SJSA1 (cell line): ENCODE measurements at regions not wholly inside any gene's neighbourhood (a gene's known extent, or its start where the extent isn't known, plus 50 kb on each side); places are given as distances from the start of the nearest gene placed in this dataset.

ENCODE experiments used
- DNase-seq, 2 experiments: peaks; one replicate each; pipeline ENCODE4 v3.0.0-alpha.2; 2015 to 2020; ENCODE audit warnings: low spot score in 2 of 2, low read depth in 1 of 2
- H3K27ac ChIP-seq: fragments of 250-450 bp; sonication (Bioruptor Pico); 2 replicates; pipeline ENCODE4 v1.5.1; 2020; ENCODE audit warnings: mild to moderate bottlenecking, moderate library complexity
- H3K27me3 ChIP-seq: fragments of 250-450 bp; sonication (Bioruptor Pico); replicated peaks from 2 replicates; pipeline ENCODE4 v1.5.1; 2020; ENCODE audit warnings: mild to moderate bottlenecking, moderate library complexity
- H3K36me3 ChIP-seq: fragments of 250-450 bp; sonication (Bioruptor Pico); 2 replicates; pipeline ENCODE4 v1.5.1; 2020; ENCODE audit warnings: mild to moderate bottlenecking
- H3K4me1 ChIP-seq: fragments of 250-450 bp; sonication (Bioruptor Pico); replicated peaks from 2 replicates; pipeline ENCODE4 v1.6.1; 2021; ENCODE audit warnings: mild to moderate bottlenecking
- H3K4me3 ChIP-seq: fragments of 250-450 bp; sonication (Bioruptor Pico); 2 replicates; pipeline ENCODE4 v1.5.1; 2020; ENCODE audit warnings: mild to moderate bottlenecking
- H3K9me3 ChIP-seq: fragments of 250-450 bp; sonication (Bioruptor Pico); replicated peaks from 2 replicates; pipeline ENCODE4 v1.5.1; 2020; ENCODE audit warnings: mild to moderate bottlenecking

DNA sequence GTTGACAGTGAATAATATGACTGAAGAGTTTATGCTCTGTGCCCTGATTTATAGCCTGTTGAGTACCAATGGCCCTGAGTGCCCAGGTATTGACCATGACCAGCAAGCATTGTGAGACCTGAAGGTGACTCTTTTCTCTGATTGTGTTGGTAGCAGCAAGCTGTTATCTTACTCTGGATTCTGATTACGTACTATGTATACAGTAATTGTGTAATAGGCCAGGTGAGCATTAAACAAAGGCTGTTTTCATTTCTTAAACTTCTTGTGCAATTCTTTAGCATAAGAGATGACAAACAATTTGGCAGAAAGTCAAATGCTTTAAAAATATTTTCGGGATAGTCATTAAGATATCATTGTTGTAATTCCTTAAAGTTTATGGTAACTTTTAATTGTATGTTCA, 111.7 kb upstream of the PTPRK start:
- H3K27me3 ChIP-seq = no peaks in the 10 kb centered on the region
- peaks cover 4% of the 10 kb centered on the region; the same call in 1 of the 2 replicates for H3K4me1 ChIP-seq
- no peak overlapping the region for H3K27ac ChIP-seq
- DNase-seq = no peak
- no peak overlapping the region for H3K4me3 ChIP-seq
- H3K9me3 ChIP-seq = no peaks in the 10 kb centered on the region
- H3K36me3 ChIP-seq = no peaks in the 10 kb centered on the region

DNA sequence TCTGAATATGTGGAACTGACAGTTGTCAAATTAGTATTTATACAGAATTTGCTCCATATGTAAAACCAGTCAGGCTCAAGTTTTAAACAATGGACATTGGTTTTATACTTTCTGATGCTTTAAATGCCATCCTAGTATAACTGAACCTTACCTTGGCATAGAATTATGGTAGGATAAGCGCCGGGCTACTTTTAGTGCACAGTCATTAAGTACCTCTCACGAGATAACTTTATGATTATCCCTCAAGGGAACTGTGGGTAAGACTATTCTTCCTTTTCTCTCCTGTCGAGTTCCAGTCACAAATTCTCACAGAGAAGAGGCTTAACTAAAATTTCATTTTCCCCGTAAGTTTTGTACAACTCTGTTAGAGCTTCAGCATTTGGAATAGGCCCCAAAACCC, 110.6 kb upstream of the PTPRK start:
- Histone ChIP-seq H3K27ac (no peak overlapping the region), H3K36me3 (no peaks in the 10 kb centered on the region), H3K4me3 (no peak overlapping the region), H3K27me3 (no peaks in the 10 kb centered on the region), H3K9me3 (no peaks in the 10 kb centered on the region), H3K4me1 (no peaks in the 10 kb centered on the region)
- DNase-seq = no peak

DNA sequence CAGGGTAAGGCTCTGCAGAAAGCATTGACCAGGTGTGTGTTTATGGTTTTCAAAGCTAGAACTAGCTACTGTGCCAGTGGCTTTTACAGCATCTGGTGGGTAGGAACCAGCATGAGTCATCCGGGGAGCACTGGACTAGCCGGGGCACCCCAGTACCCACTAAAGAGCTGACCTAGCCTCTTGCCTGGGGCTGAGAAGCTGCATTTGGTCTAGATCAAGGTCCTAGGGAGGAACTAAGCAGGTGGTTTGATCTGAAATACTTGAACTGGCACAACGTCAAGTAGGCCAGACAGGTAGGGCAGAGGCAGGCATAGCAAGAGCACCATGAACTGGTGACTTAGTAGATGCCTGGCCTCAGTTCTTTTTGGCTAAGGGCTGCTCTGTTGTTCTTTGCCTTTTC, 109.8 kb upstream of the PTPRK start:
- DNase-seq = no peak

DNA sequence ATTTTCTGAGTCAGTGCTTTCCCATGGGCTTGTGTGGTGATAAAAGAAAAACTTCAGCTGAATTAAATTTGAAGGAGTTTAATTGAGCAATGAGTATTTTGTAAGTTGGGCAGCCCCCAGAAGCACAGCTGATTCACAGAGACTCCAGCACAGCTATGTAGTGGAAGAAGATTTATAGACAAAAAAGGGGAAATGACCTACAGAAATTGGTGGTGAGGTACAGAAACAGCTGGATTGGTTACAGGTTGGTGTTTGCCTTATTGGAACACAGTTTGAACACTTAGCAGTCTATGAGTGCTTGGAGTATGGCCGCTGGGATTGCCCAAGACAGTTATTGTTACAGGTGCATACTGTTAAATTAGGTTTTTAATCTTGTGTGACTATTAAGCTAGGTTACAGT, 96.9 kb upstream of the PTPRK start:
- Histone ChIP-seq H3K4me3 (no peak overlapping the region), H3K9me3 (no peaks in the 10 kb centered on the region), H3K27ac (no peak overlapping the region), H3K4me1 (peaks cover 3% of the 10 kb centered on the region; the same call in 1 of the 2 replicates), H3K27me3 (no peaks in the 10 kb centered on the region), H3K36me3 (no peaks in the 10 kb centered on the region)
- no peak for DNase-seq

More for the DNA sequence above, 109.8 kb upstream of the PTPRK start:
- Histone ChIP-seq H3K36me3 (no peaks in the 10 kb centered on the region), H3K9me3 (no peaks in the 10 kb centered on the region), H3K27ac (no peak overlapping the region), H3K4me3 (no peak overlapping the region), H3K27me3 (no peaks in the 10 kb centered on the region), H3K4me1 (no peaks in the 10 kb centered on the region)

DNA sequence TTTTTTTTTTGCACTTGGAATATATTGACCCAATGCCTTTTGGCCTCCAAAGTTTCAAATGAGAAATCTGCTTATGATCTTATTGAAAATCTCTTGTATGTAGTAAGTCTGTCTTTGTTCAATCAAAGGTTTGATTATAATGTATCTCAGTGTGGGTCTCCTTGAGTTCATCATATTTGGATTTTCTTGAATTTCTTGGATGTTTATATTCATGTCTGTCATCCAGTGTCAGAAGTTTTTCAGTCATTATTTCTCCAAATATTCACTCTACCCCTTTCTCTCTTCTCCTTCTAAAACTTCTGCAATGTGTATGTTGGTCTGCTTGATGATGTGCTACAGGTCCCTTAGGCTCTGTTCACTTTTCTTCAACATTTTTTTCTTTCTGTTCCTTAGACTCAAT, 95.9 kb upstream of the PTPRK start:
- Histone ChIP-seq H3K27ac (no peak overlapping the region), H3K27me3 (no peaks in the 10 kb centered on the region), H3K4me3 (no peak overlapping the region), H3K9me3 (no peaks in the 10 kb centered on the region), H3K36me3 (no peaks in the 10 kb centered on the region), H3K4me1 (no peaks in the 10 kb centered on the region)
- DNase-seq = no peak

DNA sequence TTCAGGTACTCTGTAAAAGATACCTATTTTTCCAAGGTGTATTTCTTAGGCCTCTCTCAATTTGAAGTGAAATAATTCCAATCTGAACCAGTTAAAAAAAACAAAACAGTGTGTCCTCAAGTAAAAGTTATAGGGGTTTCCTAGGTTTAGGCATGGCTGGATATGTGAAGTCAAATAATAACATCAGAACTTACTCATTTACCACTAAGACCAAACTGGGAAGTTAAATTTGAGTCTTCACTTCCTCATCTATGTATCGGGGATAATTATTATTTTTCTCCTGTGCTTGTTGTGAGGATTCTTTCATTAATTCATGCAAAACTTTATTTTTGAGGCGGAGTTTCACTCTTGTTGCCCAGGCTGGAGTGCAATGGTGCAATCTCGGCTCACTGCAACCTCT, 86.2 kb upstream of the PTPRK start:
- Histone ChIP-seq H3K36me3 (no peaks in the 10 kb centered on the region), H3K27me3 (no peaks in the 10 kb centered on the region), H3K4me3 (no peak overlapping the region), H3K27ac (no peak overlapping the region), H3K4me1 (no peaks in the 10 kb centered on the region), H3K9me3 (no peaks in the 10 kb centered on the region)
- no peak for DNase-seq

DNA sequence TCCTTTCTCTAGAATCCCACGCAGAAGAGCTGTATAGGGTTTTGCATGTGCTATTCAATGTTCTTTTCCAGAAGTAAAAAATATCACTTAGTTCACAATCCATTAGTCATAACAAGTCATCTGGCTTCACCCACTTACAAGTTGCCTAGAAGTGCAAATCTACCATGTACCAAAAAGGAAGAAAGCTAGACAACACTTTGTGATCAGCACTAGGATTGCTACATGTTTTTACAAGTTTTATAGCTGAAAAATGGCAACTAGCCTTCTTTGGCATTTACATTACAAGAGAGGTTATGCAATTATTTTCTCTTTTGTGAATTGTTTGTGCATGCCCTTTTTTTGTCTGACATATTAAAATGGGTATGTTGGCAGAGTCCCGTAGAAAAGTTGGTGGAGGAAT, 85.6 kb upstream of the PTPRK start:
- Histone ChIP-seq H3K27me3 (no peaks in the 10 kb centered on the region), H3K4me3 (no peak overlapping the region), H3K9me3 (no peaks in the 10 kb centered on the region), H3K36me3 (no peaks in the 10 kb centered on the region), H3K4me1 (peaks cover 5% of the 10 kb centered on the region), H3K27ac (no peak overlapping the region)
- no peak for DNase-seq

DNA sequence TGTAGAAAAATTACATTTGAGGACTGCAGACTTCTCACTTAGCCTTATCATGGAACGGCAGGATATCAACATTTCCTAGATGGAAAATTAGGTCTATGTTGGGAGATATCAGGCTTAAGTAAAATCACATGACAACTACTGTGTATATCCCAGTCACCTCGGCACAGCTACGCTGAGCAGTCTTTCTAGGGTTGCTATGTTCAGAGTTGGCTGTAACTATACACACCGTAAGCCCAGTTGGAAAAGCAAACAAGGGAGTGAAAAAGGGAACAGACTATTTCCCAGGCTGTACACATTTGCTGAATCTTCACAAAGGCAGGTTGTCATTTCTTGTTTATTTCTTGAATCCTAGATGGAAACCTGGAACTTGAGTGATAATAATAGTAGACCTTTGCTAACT, 80.7 kb upstream of the PTPRK start:
- H3K4me3 ChIP-seq = no peak overlapping the region
- peaks cover 30% of the 10 kb centered on the region for H3K4me1 ChIP-seq
- H3K9me3 ChIP-seq = no peaks in the 10 kb centered on the region
- peak in 1 of 2 experiments; percentile 14 for DNase-seq
- H3K27ac ChIP-seq = peak overlapping the region; percentile 87
- no peaks in the 10 kb centered on the region for H3K36me3 ChIP-seq
- no peaks in the 10 kb centered on the region for H3K27me3 ChIP-seq

DNA sequence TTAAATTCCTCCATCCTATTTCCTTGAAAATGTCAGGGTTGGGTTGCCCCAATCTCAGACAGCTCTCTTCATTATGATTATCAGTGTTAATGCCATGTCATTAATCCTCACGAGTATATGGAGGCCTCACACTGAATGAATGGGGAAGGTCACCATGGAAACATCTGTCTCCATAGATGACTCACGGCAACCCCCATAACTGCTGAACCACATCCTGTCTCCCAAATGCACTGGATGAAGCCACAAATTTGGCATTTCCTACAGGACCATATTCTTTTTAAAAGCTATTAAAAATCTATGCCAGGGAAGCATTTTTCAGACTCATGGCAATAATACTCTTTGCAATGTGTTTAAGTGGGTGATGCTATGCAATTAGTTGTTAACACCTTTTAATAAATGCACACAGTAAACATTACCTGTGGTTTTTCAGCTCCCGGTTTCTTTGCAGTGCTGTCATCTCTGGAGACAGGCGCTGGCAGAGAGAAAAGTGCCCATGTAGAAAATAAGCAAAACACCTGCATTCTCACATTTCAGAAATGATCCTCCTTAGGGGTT, 80.1 kb upstream of the PTPRK start:
- Histone ChIP-seq H3K4me1 (peaks cover 30% of the 10 kb centered on the region), H3K36me3 (no peaks in the 10 kb centered on the region), H3K27me3 (no peaks in the 10 kb centered on the region), H3K9me3 (no peaks in the 10 kb centered on the region), H3K4me3 (no peak overlapping the region), H3K27ac (peak overlapping the region; percentile 87)
- DNase-seq = peak; percentile 73 to 78

DNA sequence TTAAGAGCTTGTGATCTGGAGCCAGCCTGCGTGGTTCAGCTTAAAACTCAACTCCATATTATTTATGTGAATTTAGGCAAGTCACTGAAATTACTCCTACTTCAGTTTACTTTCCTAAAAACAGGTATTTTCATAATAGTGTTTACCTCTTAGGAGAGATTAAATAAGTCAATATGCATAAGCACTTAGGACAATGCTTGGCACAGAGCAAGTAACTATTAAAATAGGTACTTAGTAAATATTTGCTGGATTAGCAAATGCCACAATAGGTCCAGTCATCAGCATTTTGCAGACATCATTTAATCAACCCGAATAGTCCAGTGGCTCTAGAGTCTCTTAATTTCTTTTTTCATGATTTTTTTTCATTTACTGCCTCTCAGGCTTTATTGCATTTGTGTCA, 78.6 kb upstream of the PTPRK start:
- peaks cover 30% of the 10 kb centered on the region for H3K4me1 ChIP-seq
- no peaks in the 10 kb centered on the region for H3K27me3 ChIP-seq
- no peak for DNase-seq
- no peak overlapping the region for H3K4me3 ChIP-seq
- peak overlapping the region; percentile 87; the same call in 1 of the 2 replicates for H3K27ac ChIP-seq
- no peaks in the 10 kb centered on the region for H3K9me3 ChIP-seq
- no peaks in the 10 kb centered on the region for H3K36me3 ChIP-seq

DNA sequence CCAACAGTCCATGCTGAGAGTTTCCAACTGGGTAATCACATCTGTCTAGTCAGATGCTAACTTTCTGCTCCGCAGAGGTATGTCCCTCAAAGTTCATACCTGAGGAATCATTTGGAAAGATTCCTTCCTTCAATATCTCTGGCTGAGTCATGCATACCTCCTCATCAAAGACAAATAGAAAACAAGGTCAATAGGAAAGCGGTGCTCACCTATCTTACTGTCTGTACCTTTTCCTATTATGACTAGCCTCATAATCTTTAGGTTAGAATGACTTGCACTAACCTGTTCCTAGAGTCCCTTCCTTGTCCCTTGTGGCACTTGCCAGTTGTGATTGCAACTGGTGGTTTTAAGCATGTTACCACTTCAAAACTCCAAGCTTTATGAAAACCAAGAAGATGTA, 78.2 kb upstream of the PTPRK start:
- Histone ChIP-seq H3K27me3 (no peaks in the 10 kb centered on the region), H3K4me1 (peaks cover 30% of the 10 kb centered on the region), H3K9me3 (no peaks in the 10 kb centered on the region), H3K27ac (no peak overlapping the region), H3K36me3 (no peaks in the 10 kb centered on the region), H3K4me3 (no peak overlapping the region)
- no peak for DNase-seq

DNA sequence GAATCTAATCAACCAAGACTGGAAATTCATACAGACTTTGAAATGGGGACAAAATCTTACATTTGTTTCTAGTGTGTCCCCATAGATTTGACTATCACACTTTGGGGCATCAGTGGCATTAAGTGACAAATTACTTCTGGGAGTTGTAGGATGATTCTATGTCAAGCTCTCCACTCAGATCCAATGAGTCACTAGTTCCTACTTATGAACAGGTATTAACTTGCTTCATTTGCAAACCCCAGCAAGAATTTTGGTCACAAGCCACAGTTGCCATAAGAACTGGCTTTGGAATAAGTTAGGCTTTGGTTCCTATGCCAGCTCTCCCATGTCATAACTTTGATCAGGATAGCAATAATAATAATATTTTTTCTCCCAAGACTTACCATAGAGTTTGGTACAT, 77.6 kb upstream of the PTPRK start:
- no peak for DNase-seq
- Histone ChIP-seq H3K9me3 (no peaks in the 10 kb centered on the region), H3K27me3 (no peaks in the 10 kb centered on the region), H3K4me1 (peaks cover 30% of the 10 kb centered on the region), H3K36me3 (no peaks in the 10 kb centered on the region), H3K27ac (no peak overlapping the region), H3K4me3 (no peak overlapping the region)

DNA sequence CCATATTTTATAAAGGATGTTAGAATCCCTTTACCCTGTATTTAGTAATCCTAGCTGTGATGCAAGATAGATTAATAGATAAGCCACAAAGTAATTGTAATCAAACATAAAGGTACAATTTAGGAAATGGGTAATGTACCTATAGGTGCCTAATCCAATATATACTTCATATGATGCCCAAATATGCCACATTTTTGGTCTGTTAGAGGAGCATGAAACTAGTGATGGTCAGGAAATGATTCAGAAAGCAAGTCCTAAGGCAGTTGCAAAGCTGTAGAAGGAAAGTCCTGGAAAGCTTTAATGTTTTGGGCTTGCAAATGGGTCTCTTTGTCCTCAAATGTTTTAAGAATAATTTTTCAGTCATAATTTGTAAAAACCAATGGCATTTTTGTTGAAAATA, 76.6 kb upstream of the PTPRK start:
- Histone ChIP-seq H3K9me3 (no peaks in the 10 kb centered on the region), H3K36me3 (no peaks in the 10 kb centered on the region), H3K4me1 (peaks cover 30% of the 10 kb centered on the region), H3K27ac (no peak overlapping the region), H3K4me3 (no peak overlapping the region), H3K27me3 (no peaks in the 10 kb centered on the region)
- DNase-seq = no peak

DNA sequence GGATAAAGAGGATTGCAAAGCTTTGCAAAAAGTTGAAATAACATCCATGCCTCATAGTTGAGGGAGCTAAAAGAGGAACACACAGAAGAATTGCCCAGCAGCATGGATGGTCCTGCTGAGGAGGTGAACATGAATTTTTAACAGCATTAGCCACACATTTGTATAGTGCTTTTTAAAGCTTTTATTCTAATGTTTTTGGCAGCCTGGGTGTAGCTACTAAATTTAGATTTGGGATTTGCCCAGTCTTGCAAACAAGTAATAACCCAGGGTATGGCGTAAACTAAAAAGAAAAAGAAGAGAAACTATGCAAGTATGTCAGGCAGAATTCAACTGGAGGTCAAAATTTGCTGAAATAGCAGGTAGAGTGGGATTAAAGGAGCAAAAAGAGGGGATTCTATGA, 75.1 kb upstream of the PTPRK start:
- Histone ChIP-seq H3K36me3 (no peaks in the 10 kb centered on the region), H3K4me1 (peaks cover 20% of the 10 kb centered on the region), H3K27ac (no peak overlapping the region), H3K9me3 (no peaks in the 10 kb centered on the region), H3K4me3 (no peak overlapping the region), H3K27me3 (no peaks in the 10 kb centered on the region)
- no peak for DNase-seq

DNA sequence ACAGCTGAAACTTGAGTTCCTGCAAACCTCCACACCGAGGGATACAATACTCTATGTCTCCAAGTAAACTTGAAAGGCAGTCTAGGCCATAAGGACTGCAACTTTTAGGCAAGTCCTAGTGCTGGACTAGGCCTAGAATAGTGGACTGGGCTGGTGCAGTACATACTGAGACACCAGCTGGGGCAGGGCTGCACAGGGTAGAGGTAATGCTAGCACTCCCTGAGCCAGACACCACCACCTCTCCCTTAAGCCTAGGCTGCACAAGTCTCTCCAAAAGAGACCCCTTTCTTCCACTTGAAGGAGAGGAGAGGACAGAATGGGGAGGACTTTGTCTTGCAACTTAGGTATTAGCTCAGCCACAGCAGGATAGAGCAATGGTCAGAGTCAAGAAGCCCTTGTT, 65.7 kb upstream of the PTPRK start:
- no peaks in the 10 kb centered on the region for H3K9me3 ChIP-seq
- no peaks in the 10 kb centered on the region for H3K4me1 ChIP-seq
- no peak overlapping the region for H3K4me3 ChIP-seq
- no peaks in the 10 kb centered on the region for H3K27me3 ChIP-seq
- no peak for DNase-seq
- H3K27ac ChIP-seq = no peak overlapping the region
- H3K36me3 ChIP-seq = no peaks in the 10 kb centered on the region
